Stimulated activated naive B cell treated with anti-CD40 and anti-IgM and Interleukin-4, amounts not matched to agents 10 μg/mL and 1 μg/mL and 100 μg/mL, for 72 hours (primary cell): ENCODE measurements at regions not wholly inside any gene's neighbourhood (a gene's known extent, or its start where the extent isn't known, plus 50 kb on each side); places are given as distances from the start of the nearest gene placed in this dataset.
"Not testable (repeated sequence)": the region's sequence is repeated elsewhere in the genome, so short reads cannot be mapped to it uniquely, and the experiment has no call there.

Source experiments
- ATAC-seq, 2 donors: fragments of 150-1000 bp; cut with Tn5 transposase; replicated peaks; 2 replicates each; pipeline ENCODE4 v1.10.0; 2021; ENCODE audit warnings: moderate library complexity in 1 of 2
- DNase-seq: peaks from one replicate; pipeline ENCODE4 v3.0.0; 2021
- H3K27ac Mint-ChIP-seq: one replicate; pipeline ENCODE4 v1.8.0; 2022; ENCODE audit warnings: mild to moderate bottlenecking, mixed read lengths
- H3K27me3 Mint-ChIP-seq, 2 donors: one replicate each; pipeline ENCODE4 v1.8.0; 2022; ENCODE audit warnings: mixed read lengths in 2 of 2
- H3K36me3 Mint-ChIP-seq, 2 donors: one replicate each; pipeline ENCODE4 v1.8.0; 2022; ENCODE audit warnings: mixed read lengths in 2 of 2, mild to moderate bottlenecking in 1 of 2
- H3K4me1 Mint-ChIP-seq, 2 donors: one replicate each; pipeline ENCODE4 v1.8.0; 2022; ENCODE audit warnings: mixed read lengths in 2 of 2, mild to moderate bottlenecking in 1 of 2
- H3K4me3 Mint-ChIP-seq, 2 donors: one replicate each; pipeline ENCODE4 v1.8.0; 2022; ENCODE audit warnings: mild to moderate bottlenecking in 2 of 2, mixed read lengths in 2 of 2, moderate library complexity in 1 of 2
- H3K9me3 Mint-ChIP-seq, 2 donors: one replicate each; pipeline ENCODE4 v1.8.0; 2022; ENCODE audit warnings: mixed read lengths in 2 of 2, mild to moderate bottlenecking in 1 of 2

- not testable (repeated sequence) for H3K27ac Mint-ChIP-seq, H3K27me3 Mint-ChIP-seq, ATAC-seq, DNase-seq, H3K4me3 Mint-ChIP-seq, H3K36me3 Mint-ChIP-seq, H3K4me1 Mint-ChIP-seq
- peaks cover 20 to 27% of the 10 kb centered on the region in 2 donors for H3K9me3 Mint-ChIP-seq
These were observed 101.8 kb upstream of the ALG10 start for GRCh38 chr12:33920460-33920859.

DNA sequence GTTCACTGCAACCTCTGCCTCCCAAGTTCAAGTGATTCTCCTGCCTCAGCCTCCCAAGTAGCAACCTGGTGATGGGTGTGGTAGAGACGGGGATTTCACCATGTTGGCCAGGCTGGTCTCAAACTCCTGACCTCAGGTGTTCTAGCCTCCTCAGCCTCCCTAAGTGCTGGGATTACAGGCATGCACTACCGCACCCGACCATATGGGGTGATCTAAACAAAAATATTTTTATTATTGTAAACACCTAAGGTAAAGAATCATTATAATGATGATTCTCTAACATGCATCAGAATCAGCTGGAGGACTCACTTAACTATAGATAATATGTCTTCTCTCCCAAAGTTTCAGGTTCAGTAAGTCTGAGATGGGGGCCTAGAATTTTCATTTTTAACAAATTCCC, 96.2 kb upstream of the ALG10 start:
- H3K36me3 Mint-ChIP-seq: peaks cover 0 to 4% of the 10 kb centered on the region in 2 donors
- DNase-seq (no peak), ATAC-seq (no peak)
- H3K9me3 Mint-ChIP-seq: peaks cover 26 to 28% of the 10 kb centered on the region in 2 donors
- no peaks in the 10 kb centered on the region for H3K27me3 Mint-ChIP-seq
- no peak overlapping the region for H3K27ac Mint-ChIP-seq
- no peak overlapping the region for H3K4me3 Mint-ChIP-seq
- H3K4me1 Mint-ChIP-seq: no peaks in the 10 kb centered on the region

DNA sequence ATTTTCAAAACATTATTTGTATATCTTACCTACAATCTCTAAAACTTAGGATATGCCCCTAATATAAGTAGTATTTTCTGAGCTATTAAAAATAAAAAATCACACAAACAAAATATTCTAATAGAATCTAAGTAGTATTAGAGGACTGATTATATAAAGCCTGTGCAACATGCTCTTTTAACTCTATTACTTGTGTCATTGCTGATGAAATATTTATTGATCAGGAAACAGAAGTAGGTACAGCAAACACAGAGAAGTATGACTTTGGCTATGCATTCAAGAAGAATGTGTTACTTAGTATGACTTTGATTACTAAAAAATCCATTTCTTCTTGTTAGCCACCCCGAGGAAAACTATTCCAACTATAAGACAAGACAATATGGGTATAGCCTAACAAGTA, 84.6 kb upstream of the ALG10 start:
- not testable (repeated sequence) for H3K36me3 Mint-ChIP-seq, DNase-seq, H3K4me3 Mint-ChIP-seq, H3K27me3 Mint-ChIP-seq, H3K9me3 Mint-ChIP-seq, H3K27ac Mint-ChIP-seq, H3K4me1 Mint-ChIP-seq, ATAC-seq

- Mint-ChIP-seq H3K4me1 (no peaks in the 10 kb centered on the region), H3K27ac (no peak overlapping the region), H3K9me3 (peaks cover 2 to 3% of the 10 kb centered on the region in 2 donors), H3K4me3 (no peak overlapping the region), H3K36me3 (no peaks in the 10 kb centered on the region), H3K27me3 (no peaks in the 10 kb centered on the region)
- ATAC-seq (no peak), DNase-seq (no peak)
These were observed 80.1 kb upstream of the ALG10 start for GRCh38 chr12:33942172-33942571.

DNA sequence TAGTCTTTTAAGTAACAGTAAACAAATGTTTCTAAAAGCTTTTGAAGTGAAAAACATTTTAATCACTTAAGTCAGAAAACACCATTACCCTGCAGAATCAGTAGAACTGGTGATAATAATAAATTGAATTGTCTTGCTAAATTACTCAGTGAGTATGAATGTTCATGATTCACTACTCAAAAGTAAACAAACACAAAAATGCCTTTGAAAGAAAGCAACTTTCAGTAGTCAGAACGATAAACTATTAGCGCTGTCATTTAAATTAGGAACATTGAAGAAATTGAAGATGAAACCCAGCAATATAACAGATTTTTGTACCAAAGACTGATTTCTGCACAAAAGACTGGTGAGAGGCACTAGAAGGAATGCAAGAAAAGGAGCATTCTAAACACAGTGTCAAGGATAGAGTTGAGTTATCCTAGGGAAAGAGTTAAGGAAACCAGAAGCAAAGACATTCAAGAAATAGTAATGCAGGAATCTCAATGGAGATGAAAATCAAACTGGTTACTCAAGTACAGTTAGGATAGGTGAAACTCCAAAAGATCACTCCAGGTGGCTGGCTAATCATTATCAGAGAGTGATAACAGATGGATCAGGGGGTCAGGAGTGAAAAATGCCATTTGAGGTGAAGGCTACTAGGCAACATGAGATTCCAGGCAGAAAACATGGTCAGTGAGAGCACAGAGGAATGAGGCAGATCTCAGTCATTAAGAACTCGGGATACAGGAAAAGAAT, 77.4 kb upstream of the ALG10 start:
- H3K4me3 Mint-ChIP-seq: no peak overlapping the region
- H3K27me3 Mint-ChIP-seq: no peaks in the 10 kb centered on the region
- no peak for ATAC-seq

DNA sequence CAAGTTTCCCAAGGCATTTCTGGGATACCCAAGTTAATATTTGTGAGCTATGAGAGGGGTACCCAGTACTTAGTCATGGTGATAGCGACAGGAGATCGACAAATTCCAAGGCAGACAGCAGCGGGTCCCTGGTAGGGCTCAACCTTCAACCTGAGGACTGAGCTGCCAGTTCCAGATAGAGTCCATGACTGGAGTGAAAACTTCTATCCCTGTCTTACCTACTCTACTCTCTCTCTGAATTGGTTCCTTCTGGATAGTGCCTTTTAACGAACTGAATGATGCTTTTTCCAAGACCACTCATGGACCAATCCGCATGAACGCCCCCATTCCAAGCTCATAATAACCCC, 76.9 kb upstream of the ALG10 start:
- Mint-ChIP-seq H3K9me3 (peaks cover 16 to 18% of the 10 kb centered on the region in 2 donors), H3K4me3 (no peak overlapping the region), H3K4me1 (no peaks in the 10 kb centered on the region)

More for the DNA sequence above, 77.4 kb upstream of the ALG10 start:
- no peak overlapping the region for H3K27ac Mint-ChIP-seq
- no peaks in the 10 kb centered on the region for H3K4me1 Mint-ChIP-seq
- H3K9me3 Mint-ChIP-seq: peaks cover 10 to 12% of the 10 kb centered on the region in 2 donors
- no peak for DNase-seq
- no peaks in the 10 kb centered on the region for H3K36me3 Mint-ChIP-seq

DNA sequence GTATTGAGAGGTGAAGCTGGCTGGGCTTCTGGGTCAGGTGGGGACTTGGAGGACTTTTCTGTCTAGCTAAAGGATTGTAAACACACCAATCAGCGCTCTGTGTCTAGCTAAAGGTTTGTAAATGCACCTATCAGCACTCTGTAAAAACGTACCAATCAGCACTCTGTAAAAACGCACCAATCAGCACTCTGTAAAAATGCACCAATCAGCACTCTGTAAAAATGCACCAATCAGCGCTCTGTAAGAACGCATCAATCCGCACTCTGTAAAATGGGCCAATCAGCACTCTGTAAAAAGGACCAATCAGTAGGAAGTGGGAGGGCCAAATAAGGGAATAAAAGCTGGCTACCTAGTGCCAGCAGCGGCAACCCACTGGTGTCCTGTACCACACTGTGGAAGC, 56.1 kb upstream of the ALG10 start:
- not testable (repeated sequence) for DNase-seq, H3K27me3 Mint-ChIP-seq, H3K4me3 Mint-ChIP-seq, H3K36me3 Mint-ChIP-seq, H3K4me1 Mint-ChIP-seq, H3K27ac Mint-ChIP-seq, ATAC-seq
- H3K9me3 Mint-ChIP-seq: peaks cover 2 to 13% of the 10 kb centered on the region in 2 donors

More for the DNA sequence above, 76.9 kb upstream of the ALG10 start:
- H3K36me3 Mint-ChIP-seq: no peaks in the 10 kb centered on the region
- no peak for DNase-seq
- no peak overlapping the region for H3K27ac Mint-ChIP-seq
- ATAC-seq: no peak
- H3K27me3 Mint-ChIP-seq: no peaks in the 10 kb centered on the region

GRCh38 chr12:33967760-33968159, 54.5 kb upstream of the ALG10 start:
- H3K4me1 Mint-ChIP-seq: no peaks in the 10 kb centered on the region
- no peak overlapping the region for H3K4me3 Mint-ChIP-seq
- no peaks in the 10 kb centered on the region for H3K36me3 Mint-ChIP-seq
- H3K9me3 Mint-ChIP-seq: peaks cover 6 to 7% of the 10 kb centered on the region in 2 donors
- ATAC-seq (no peak), DNase-seq (no peak)
- H3K27ac Mint-ChIP-seq: no peak overlapping the region
- no peaks in the 10 kb centered on the region for H3K27me3 Mint-ChIP-seq
